HG03469 (cell line): ENCODE measurements at regions not wholly inside any gene's neighbourhood (a gene's known extent, or its start where the extent isn't known, plus 50 kb on each side); places are given as distances from the start of the nearest gene placed in this dataset.
"Not testable (repeated sequence)": the region's sequence is repeated elsewhere in the genome, so short reads cannot be mapped to it uniquely, and the experiment has no call there.

Experiments
- ATAC-seq: cut with Tn5 transposase; IDR thresholded peaks from one replicate; pipeline ENCODE4 v1.9.1; 2021; ENCODE audit warnings: mild to moderate bottlenecking, moderate library complexity, moderate number of reproducible peaks; ENCODE audit not compliant: unreplicated experiment

DNA sequence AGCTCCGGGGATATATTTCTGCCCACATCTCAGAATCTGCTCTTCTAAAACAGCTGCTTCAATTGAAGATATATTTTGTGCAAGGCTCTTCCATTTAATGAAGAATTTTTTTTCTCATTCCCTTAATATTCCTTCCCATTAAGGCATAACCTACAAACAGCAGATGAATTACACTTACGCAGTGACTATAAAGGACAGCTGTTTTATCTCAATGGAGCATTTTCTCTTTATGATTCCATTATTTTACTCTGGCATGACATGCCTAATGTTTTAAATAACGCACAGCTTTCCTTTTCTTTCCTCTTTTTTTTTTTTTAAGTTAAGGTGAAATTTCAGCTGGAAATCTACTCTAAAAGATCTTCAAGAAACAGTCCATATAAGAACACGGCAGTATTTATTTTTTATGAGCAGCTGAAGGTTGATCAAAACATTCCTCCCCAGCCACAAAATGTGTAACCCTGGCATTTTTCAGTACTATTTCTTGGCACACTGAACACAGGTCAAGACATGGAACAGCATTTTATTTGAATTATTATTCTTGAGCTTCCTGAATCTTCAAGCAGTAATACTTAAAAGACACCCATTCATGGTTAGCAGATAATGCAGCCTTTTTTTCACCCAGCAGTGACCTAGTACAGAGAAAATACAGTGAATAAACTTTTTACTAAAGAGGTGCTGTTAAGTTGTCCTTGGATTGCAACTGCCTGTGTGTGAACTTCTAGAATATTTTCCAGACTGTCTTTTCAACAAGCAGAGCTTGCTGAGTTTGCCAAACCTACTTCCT is 118.1 kb upstream of the FOXN3 start:
- ATAC-seq: no peak

DNA sequence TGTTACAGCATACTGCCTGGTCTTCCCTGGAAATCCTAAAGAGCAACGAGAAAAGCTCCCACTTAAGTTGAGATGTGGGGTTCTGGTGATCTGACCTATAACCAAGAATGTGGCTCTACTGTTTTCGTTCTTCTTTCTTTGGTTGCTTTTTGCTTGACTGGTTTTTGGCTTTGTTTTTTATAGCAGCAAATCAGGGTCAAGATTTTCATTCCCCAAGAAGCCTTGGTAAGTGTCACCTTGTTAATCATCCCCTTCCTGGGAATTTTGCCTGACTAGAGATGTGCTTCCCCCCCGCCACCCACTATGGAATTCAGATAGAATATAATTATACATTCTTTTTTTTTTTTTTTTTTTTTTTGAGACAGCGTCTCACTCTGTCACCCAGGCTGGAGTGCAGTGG is 116.7 kb upstream of the FOXN3 start:
- no peak for ATAC-seq

DNA sequence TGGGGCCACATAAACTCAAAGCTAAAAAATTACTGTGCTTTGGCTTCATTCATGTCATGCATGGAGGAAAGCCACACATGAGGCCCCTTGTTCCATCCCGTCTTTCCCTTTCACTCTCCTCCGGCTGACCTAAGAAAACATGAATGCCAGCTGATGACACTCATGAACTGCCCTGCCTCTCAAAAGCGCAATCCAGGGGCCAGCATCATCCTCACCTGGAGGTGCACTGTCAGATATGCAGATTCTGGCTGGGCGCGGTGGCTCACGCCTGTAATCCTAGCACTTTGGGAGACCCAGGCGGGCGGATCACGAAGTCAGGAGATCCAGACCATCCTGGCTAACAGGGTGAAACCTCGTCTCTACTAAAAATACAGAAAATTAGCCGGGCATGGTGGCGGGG is 116.1 kb upstream of the FOXN3 start:
- ATAC-seq: no peak

DNA sequence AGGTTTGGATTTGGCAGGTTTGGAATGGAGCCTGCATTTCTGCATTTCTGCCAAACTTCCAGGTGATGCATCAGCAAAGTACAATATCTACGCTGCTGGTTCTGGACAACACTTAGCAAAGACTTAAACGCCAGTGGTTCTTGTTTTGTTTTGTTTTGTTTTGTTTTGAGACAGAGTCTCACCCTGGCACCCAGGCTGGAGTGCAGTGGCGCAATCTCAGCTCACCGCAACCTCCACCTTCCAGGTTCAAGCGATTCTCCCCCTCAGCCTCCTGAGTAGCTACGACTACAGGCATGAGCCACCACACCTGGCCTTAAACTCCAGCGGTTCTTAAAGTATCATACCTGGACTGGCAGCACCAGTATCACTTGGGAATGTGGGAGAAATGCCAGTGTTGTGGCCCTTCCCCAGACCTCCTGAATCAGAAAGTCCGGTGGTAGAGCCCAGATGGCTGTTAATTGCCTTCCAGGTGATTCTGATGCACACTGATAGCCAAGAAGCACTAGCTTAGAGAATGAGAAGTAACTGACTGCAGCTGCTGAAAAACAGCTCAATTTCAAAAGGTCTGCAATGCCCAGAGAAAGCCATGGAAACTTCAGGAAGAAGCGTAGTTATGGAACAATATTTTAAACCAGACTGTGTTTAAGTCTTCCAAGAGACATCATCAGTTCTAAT is 114.8 kb upstream of the FOXN3 start:
- no peak for ATAC-seq

DNA sequence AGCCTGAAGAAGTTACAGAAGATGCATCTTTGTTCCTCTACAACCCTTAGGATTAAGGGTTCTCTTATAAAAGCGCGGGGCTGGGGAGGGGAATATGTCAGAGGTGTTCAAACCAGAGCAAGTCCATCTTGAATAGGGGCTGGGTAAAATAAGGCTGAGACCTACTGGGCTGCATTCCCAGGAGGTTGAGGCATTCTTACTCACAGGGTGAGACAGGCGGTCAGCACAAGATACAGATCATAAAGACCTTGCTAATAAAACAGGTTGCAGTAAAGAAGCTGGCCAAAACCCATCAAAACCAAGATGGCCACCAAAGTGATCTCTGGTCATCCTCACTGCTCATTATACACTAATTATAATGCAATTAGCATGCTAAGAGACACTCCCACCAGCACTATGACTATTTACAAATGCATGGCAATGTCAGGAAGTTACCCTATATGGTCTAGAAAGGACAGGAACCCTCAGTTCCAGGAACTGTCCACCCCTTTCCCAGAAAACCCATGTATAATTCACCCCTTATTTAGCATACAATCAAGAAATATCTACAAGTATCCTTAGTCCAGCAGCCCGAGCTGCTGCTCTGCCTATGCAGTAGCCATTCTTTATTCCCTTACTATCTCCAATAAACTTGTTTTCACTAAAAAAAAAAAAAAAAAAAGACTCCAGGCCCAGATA is 108.1 kb upstream of the FOXN3 start:
- no peak for ATAC-seq

DNA sequence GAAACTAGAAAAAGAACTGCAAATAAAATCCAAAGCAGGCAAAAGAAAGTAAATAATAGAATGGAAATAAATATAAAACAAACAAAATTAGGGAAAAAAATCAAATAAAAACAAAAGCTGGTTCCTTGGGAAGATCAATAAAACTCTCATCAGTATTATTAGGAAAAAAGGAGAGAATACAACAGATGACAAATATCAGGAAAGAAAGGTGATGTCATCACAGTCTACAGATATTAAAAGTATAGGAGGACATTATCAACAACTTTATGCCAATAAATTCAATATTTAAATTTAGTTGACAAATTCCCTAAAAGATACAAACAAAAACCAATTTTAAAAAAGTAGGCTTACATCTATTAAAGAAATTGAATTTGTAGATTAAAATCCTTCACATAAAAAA is 107.4 kb upstream of the FOXN3 start:
- no peak for ATAC-seq

DNA sequence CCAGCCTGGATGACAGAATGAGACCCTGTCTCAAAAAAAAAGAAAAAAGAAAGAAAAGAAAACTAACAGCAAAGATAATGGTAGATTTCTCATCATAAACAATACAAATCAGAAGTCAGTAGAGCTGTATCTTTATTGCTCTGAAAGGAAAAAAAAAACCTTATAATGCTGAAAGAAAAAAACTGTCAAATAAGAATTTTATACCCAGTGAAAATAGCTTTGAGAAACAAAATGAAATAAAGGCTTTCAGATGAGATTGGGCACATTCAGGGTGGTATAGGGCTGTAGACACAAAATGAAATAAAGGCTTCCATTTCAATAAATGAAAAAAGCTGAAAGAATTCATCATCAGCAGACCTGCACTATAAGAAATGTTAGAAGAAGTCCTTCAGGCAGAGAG is 105.0 kb upstream of the FOXN3 start:
- no peak for ATAC-seq

DNA sequence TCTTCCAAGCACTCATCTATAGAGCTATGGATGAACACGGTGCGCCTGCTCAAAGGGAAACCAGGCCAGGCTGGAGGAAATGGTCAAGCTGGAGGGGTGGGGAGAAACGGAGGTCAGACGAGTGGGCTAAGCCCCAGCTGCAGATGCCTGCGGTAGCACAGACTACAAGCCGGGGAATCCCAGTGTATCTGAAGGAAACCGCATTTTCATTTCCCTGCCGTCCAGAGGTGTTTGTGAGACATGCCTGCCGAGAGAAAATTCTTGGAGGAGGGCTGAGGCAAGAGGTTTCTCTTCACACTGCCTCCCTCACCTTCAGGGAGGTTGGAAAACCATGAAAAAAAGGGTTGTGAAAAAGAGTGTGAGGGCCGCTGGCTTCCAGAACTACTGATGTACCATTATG is 102.0 kb upstream of the FOXN3 start:
- ATAC-seq: no peak

DNA sequence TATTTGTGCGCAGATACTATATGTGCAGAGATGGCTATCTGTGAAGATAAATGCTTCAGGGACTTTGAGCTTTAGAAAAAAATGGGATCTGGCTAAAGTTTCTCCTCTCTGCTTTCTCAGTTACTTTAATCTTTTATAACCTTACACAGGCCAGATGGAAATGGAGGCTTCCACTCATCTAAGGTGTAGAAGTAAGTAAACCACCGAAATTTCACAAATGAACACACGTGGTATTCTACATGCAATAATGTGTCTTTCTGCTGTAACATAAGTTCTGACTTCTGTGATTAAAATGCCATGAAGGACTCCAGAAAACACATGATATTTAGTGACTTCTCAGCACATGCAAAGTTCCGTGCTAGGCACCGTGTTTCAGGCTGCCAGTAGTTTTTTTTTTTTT is 99.1 kb upstream of the FOXN3 start:
- ATAC-seq: no peak

DNA sequence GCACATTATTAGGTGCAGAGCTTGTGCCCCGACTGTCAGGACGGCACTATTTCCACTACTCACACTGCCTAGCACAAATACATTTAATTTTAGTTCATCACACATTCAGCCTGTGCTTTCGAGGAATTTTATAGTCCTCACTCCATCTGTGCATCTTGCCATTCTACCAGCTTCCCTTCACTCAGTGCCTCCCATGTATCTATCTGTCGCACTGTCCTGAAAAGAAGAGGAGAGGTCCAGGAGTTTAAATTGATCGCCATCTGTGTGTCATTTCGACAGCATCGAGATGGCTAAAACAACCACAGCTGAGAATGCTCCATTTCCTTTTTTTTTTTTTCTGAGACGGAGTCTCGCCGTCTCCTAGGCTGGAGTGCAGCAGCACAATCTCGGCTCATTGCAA is 97.6 kb upstream of the FOXN3 start:
- ATAC-seq: no peak

DNA sequence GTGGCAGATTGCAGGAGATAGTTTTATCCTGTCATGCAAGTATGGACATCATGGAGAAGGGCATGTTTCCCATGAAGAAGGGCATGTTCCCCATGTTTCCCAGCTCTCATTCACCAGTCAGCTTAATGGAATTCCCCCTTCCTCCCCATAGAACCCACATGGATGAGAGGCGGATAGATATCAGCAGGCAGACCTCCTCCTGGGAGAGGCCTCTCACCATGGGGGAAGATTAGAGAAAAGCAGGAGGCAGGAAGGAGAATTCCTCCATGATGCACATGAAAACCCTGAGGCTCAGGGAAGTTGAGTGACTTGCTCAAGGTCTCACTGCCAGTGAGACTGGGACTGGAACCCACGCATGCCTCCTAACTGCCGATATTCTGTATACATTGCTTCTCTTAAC is 92.9 kb upstream of the FOXN3 start:
- no peak for ATAC-seq

DNA sequence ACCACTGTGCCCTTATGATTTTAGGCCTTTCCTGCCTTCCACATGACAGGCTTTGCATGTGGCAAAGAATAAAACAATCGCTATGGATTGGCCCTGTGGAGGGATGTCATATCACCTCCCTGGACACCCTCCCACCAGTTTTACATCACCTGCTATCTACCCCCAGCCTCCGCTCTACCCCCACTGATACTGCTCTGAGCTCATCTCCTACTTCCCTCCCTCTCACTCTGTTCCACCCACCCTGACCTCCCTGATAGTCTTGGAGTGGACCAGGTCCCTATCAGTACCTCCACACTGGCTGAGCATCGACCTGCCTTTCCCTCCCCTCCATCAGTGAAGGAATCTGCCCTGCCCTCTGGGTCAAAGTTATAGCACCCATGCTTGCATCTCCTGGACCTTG is 91.8 kb upstream of the FOXN3 start:
- ATAC-seq: no peak

DNA sequence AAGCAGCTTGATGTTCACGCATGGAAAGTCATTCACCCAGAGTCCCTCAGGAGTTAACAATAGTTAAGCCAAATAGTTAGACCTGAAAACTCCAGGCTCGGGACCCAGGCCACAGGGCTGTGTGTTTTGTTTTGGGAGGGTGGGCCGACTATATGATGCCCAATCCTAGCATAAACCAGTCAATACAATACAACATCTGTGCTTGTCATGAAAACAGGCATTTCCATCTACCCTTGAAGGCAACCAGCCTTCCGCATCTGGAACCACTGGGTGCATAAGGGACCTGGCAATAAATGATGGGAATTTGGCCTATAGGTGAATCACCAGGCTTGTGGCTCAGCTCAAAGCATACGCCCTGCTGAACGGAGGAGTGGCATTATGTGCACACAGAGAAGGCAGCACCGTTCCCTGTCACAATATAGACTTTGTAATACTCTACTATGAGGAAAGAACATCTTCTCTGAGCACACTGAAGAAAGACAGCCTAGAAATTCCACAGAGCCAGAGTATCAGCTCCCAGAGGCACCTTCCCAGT is 91.0 kb upstream of the FOXN3 start:
- no peak for ATAC-seq

DNA sequence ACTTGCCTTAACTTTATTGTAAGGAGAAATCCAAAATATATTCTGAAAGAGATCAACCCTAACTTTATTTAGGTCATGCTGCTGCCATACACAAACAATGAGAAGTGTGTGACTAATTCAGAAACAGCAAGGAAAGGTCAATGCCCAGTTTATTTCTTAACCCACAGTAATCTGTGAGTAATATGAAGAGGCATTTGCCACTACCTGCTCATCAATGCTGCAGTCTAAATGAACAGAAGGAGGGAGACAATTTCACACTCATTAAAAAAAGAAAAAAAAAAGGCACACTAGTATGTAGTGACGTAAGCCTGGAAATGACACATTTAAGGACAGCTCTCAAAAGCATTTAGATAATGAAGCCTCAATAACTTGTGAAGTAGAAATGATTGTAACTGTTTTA is 90.5 kb upstream of the FOXN3 start:
- peak; percentile 19 for ATAC-seq

DNA sequence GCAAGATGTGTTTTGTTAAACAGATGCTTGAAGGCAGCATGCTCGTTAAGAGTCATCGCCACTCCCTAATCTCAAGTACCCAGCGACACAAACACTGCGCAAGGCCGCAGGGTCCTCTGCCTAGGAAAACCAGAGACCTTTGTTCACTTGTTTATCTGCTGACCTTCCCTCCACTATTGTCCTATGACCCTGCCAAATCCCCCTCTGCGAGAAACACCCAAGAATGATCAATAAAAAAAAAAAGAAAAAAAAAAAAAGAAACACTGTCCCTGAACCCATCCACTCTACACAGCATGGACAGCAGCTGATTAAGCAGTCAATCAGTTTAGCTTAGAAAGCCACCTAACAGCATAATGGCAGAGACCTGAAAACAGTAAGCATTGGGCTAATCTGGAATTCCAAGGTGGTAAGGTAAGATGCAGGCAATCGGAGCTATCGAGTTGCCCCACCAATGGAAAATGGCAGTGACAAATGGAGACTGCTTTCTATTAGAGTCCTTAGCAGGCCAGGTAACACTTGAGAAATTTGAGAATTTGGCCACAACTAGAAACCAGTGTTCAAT is 89.9 kb upstream of the FOXN3 start:
- ATAC-seq: not testable (repeated sequence)

DNA sequence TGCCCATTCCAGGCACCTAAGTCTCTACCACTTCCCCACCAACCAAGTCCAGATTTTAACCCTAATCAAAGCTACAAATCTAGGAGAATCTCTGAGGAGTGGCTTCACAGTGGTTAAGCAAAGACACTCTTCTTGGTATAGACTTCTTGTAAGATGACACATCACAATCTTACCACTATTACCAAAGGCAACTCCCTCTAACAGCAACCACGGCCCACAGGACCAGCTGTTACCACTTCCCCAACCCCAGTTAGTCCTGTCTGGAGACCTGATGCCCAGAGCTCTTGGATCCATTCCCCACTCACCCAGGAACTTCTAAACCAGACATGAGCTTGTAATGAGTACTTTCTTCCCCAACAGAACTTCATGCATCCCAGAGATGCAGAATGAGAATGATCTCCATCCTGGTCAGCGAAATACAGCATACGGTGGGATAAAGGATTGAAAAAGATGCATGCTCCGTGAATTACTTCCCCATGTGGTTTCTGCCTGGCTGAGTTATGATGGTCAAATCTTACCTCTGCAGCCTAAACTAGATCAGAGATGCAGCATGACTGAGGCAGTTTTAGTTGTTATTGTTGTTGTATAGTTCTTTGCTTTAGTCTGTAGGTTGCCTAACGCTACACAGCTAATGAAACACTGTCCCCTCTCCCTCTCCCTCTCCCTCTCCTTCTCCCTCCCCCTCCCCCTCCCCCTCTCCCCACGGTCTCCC is 87.7 kb upstream of the FOXN3 start:
- peak; percentile 52 for ATAC-seq

DNA sequence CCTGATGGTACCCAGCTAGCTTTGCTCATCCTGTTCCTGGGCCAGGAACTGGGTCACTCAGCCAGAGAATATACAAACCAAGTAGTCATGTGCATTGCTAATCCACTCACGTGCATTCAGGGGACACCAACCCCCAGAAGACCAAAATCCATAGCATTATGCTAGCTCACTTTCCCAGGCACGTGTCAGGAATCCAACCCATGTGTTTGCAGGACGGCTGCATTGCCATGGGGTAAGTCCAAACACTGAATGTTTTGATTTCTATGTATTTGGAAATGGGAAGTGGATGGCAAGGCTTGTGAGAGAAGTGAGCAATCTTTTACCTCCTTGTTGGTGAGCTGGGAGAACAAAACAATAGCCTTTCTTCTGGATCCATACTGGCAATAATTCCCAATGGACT is 87.1 kb upstream of the FOXN3 start:
- ATAC-seq: no peak

DNA sequence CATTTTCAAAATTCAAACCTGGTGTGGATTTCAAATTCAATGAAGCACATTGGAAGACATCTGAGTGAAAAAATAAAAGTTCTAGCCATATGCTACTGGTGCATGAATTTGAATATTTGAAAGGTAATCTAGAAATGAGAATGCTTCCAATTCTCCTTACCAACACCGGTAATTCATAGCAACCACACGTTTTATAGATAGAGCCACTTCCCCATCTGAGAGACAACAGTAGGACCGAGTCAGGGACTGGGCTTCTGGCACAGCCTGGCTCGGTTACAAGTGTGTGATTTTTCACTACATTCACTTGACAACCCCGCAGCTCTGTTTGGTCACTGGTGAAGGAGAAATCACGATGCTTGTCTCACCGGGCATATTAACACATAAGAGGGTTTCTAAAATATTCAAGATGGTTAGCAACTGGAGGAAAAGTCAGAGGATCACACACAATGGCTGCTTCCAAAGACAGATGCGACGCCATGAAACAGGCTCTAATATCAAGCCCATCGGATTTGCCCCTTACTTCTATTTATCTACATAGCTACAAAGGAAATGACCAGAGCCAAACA is 86.5 kb upstream of the FOXN3 start:
- no peak for ATAC-seq

DNA sequence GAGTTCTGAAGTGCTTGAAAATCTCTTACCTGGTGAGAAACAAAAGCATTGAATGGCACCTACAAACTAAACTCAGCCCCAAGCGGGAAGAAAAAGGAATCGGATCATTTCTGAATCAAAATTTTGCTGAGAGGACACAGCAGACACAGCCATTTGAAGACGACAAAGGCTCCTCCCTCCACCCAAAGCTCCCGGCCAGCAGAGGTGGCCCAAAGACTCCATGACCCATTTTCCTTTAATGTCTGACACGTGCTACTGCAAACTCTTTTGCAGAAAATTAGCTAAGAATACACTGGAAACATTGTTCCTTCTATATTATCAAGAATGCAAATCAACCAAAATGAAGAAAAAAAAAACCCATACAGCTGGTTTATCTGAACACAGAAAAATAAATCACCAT is 85.9 kb upstream of the FOXN3 start:
- ATAC-seq: no peak

DNA sequence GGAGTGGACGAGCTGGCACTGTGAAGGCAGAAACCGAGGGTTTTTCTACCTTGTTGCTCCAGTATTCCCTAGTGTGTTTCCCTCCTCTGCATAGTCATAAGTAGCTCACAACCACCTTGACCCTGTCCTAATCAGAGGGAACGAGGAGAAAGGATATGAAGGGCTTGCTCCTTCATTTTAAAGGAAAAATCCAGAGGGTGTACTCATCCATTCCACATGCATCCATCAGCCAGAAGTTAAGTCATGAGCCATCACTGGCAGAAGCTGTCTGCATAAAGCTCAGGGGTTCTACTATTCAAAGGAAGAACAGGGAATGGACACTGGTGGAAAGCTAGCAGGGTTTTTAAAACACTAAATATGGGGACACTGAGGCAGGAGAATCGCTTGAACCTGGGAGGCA is 84.3 kb upstream of the FOXN3 start:
- no peak for ATAC-seq

DNA sequence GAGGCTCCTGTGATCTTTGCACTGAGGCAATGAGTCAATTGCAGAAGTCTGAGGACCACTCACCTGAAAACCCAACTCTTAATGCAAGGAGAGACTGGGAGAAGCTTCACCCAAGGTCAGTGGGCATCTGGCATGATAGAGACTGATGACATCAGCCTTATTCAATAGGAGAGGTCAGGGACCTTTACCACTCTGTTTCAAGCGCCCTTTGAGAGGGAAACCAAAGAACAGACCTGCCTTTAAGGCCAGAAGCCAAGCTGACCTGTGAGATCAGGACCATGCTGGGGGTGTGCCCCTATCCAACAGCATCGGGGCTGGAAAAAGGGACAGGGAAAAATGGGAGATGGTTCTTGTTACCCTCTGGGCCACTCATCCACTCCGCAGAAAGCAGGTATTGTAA is 83.3 kb upstream of the FOXN3 start:
- ATAC-seq: no peak
